HEK293 (cell line): ENCODE measurements at regions not wholly inside any gene's neighbourhood (a gene's known extent, or its start where the extent isn't known, plus 50 kb on each side); places are given as distances from the start of the nearest gene placed in this dataset.

Source experiments
- CTCF ChIA-PET: fragments of 350-600 bp; formaldehyde crosslinking; extraction: SDS; loops from one replicate; lab custom pipeline; 2021; ENCODE audit warnings: antibody characterized with exemption; lab: Yijun Ruan, JAX
- POLR2A ChIA-PET: fragments of 300-600 bp; formaldehyde crosslinking; extraction: SDS; loops from one replicate; lab custom pipeline; 2020; ENCODE audit warnings: antibody characterized with exemption, inconsistent platforms; lab: Yijun Ruan, JAX
- H3K27ac ChIP-seq: fragments of 200-500 bp; sonication (Bioruptor generic); 2 replicates; pipeline ENCODE4 v1.5.1; 2014; ENCODE audit warnings: low read depth, low read length, control low read depth, inconsistent platforms; ENCODE audit errors: extremely low read depth
- H3K36me3 ChIP-seq, 2 experiments: fragments of 200-500 bp in 1 of 2; sonication (Bioruptor generic) in 1 of 2; 1 replicate in 1 of 2; 2 replicates in 1 of 2; pipeline ENCODE4 v1.5.1; 2014 to 2017; ENCODE audit warnings: inconsistent platforms in 2 of 2, low read length in 2 of 2; ENCODE audit not compliant: control insufficient read depth in 2 of 2, insufficient read depth in 1 of 2
- H3K4me1 ChIP-seq: fragments of 200-500 bp; sonication (Bioruptor generic); 2 replicates; pipeline ENCODE4 v1.5.1; 2014; ENCODE audit warnings: mild to moderate bottlenecking, low read length, inconsistent platforms; ENCODE audit not compliant: control insufficient read depth, insufficient read depth
- H3K4me3 ChIP-seq: 2 replicates; pipeline ENCODE4 v1.5.1; 2011; ENCODE audit warnings: low read depth, mild to moderate bottlenecking, control low read depth, low read length, moderate library complexity
- H3K9me3 ChIP-seq: fragments of 200-500 bp; sonication (Bioruptor generic); 2 replicates; pipeline ENCODE4 v1.5.1; 2014; ENCODE audit warnings: low read depth, low read length, inconsistent platforms; ENCODE audit not compliant: control insufficient read depth, insufficient read depth
- PRDM1 ChIP-seq: fragments of 450-650 bp; formaldehyde crosslinking; IDR thresholded peaks from 2 replicates; pipeline ENCODE4; 2016; ENCODE audit warnings: missing biosample characterization, missing genetic modification characterization
- SP3 ChIP-seq: fragments of 450-650 bp; formaldehyde crosslinking; IDR thresholded peaks from 2 replicates; pipeline ENCODE4 v1.5.1; 2016; ENCODE audit warnings: missing biosample characterization, missing genetic modification characterization
- ZNF132 ChIP-seq: fragments of 450-650 bp; formaldehyde crosslinking; IDR thresholded peaks from 2 replicates; pipeline ENCODE4 v1.5.1; 2017; ENCODE audit warnings: missing biosample characterization, missing genetic modification characterization, borderline replicate concordance
- ZNF214 ChIP-seq: fragments of 450-650 bp; formaldehyde crosslinking; IDR thresholded peaks from 2 replicates; pipeline ENCODE4 v1.5.1; 2017; ENCODE audit warnings: missing biosample characterization, mild to moderate bottlenecking, missing genetic modification characterization, borderline replicate concordance
- ZNF341 ChIP-seq: fragments of 450-650 bp; formaldehyde crosslinking; IDR thresholded peaks from 2 replicates; pipeline ENCODE4; 2016; ENCODE audit warnings: low read depth, missing biosample characterization, missing genetic modification characterization
- ZNF600 ChIP-seq: fragments of 450-650 bp; formaldehyde crosslinking; IDR thresholded peaks from 2 replicates; pipeline ENCODE4 v1.5.1; 2016; ENCODE audit warnings: missing biosample characterization, missing genetic modification characterization
- ZNF626 ChIP-seq: fragments of 450-650 bp; sonication (Bioruptor Pico); formaldehyde crosslinking; IDR thresholded peaks from 2 replicates; pipeline ENCODE4 v1.5.1; 2018; ENCODE audit warnings: missing biosample characterization, missing genetic modification characterization, inconsistent platforms
- ZNF658 ChIP-seq: fragments of 450-650 bp; formaldehyde crosslinking; IDR thresholded peaks from 2 replicates; pipeline ENCODE4; 2016; ENCODE audit warnings: missing biosample characterization, missing genetic modification characterization
- ZNF664 ChIP-seq: fragments of 450-650 bp; formaldehyde crosslinking; IDR thresholded peaks from 2 replicates; pipeline ENCODE4 v1.5.1; 2016; ENCODE audit warnings: missing biosample characterization, missing genetic modification characterization
- ZNF707 ChIP-seq: fragments of 450-650 bp; formaldehyde crosslinking; IDR thresholded peaks from 2 replicates; pipeline ENCODE4 v1.5.1; 2016; ENCODE audit warnings: missing biosample characterization, missing genetic modification characterization
- TF ChIP-seq, protein P1 (sequence below): fragments of 450-650 bp; formaldehyde crosslinking; IDR thresholded peaks from 2 replicates; pipeline ENCODE4 v1.5.1; 2016; ENCODE audit warnings: missing biosample characterization, missing genetic modification characterization
- TF ChIP-seq, protein P2 (sequence below): fragments of 450-650 bp; formaldehyde crosslinking; IDR thresholded peaks from 2 replicates; pipeline ENCODE4 v1.5.1; 2016; ENCODE audit warnings: missing biosample characterization, missing genetic modification characterization, low read depth
- TF ChIP-seq, protein P3 (sequence below): fragments of 450-650 bp; formaldehyde crosslinking; IDR thresholded peaks from 2 replicates; pipeline ENCODE4 v1.5.1; 2016; ENCODE audit warnings: missing biosample characterization, missing genetic modification characterization
- TF ChIP-seq, protein P4 (sequence below): fragments of 450-650 bp; formaldehyde crosslinking; IDR thresholded peaks from 2 replicates; pipeline ENCODE4 v1.5.1; 2016; ENCODE audit warnings: missing biosample characterization, missing genetic modification characterization
- TF ChIP-seq, protein P5 (sequence below): fragments of 450-650 bp; formaldehyde crosslinking; IDR thresholded peaks from 2 replicates; pipeline ENCODE4 v1.5.1; 2017; ENCODE audit warnings: missing biosample characterization, missing genetic modification characterization

DNA sequence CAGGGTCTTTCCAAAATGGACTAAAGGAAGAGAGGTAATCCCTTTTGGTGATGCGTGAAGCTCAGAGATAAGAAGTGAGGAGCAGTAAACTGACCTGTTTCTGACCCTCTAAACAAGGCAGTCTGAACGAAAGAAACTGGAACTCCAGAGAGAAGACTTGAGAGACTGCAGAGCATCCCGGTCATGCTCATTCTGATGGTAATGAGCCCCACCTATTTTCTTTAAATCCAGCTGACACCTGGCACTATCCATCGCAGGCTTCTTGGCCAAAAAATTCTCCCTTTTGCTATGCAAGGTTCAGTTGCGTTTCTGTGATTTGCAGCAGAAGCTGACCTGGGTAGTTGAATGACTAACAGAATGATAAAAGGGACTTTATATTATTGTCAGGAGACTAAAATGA lies 105.9 kb upstream of the KCNK2 start:
- Histone ChIP-seq H3K4me1 (no peaks in the 10 kb centered on the region), H3K27ac (no peak overlapping the region), H3K9me3 (no peaks in the 10 kb centered on the region), H3K4me3 (no peak overlapping the region), H3K36me3 (no peaks in the 10 kb centered on the region)
- POLR2A ChIA-PET = no interaction called here
- CTCF ChIA-PET = interaction anchor here (0.7 kb wide), 1 partner anchor 414 kb away, joined by 4 read pairs; no protein-coding TSS in a partner anchor
- TF ChIP-seq, protein P1, sequence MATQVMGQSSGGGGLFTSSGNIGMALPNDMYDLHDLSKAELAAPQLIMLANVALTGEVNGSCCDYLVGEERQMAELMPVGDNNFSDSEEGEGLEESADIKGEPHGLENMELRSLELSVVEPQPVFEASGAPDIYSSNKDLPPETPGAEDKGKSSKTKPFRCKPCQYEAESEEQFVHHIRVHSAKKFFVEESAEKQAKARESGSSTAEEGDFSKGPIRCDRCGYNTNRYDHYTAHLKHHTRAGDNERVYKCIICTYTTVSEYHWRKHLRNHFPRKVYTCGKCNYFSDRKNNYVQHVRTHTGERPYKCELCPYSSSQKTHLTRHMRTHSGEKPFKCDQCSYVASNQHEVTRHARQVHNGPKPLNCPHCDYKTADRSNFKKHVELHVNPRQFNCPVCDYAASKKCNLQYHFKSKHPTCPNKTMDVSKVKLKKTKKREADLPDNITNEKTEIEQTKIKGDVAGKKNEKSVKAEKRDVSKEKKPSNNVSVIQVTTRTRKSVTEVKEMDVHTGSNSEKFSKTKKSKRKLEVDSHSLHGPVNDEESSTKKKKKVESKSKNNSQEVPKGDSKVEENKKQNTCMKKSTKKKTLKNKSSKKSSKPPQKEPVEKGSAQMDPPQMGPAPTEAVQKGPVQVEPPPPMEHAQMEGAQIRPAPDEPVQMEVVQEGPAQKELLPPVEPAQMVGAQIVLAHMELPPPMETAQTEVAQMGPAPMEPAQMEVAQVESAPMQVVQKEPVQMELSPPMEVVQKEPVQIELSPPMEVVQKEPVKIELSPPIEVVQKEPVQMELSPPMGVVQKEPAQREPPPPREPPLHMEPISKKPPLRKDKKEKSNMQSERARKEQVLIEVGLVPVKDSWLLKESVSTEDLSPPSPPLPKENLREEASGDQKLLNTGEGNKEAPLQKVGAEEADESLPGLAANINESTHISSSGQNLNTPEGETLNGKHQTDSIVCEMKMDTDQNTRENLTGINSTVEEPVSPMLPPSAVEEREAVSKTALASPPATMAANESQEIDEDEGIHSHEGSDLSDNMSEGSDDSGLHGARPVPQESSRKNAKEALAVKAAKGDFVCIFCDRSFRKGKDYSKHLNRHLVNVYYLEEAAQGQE (tag by site-specific recombination) = no peak
- TF ChIP-seq PRDM1 (tag by site-specific recombination) = no peak
- no peak for TF ChIP-seq ZNF341 (tag by site-specific recombination)
- no peak for TF ChIP-seq SP3 (tag by site-specific recombination)
- TF ChIP-seq ZNF664 = no peak
- no peak for TF ChIP-seq ZNF707 (tag by site-specific recombination)
- TF ChIP-seq, protein P2, sequence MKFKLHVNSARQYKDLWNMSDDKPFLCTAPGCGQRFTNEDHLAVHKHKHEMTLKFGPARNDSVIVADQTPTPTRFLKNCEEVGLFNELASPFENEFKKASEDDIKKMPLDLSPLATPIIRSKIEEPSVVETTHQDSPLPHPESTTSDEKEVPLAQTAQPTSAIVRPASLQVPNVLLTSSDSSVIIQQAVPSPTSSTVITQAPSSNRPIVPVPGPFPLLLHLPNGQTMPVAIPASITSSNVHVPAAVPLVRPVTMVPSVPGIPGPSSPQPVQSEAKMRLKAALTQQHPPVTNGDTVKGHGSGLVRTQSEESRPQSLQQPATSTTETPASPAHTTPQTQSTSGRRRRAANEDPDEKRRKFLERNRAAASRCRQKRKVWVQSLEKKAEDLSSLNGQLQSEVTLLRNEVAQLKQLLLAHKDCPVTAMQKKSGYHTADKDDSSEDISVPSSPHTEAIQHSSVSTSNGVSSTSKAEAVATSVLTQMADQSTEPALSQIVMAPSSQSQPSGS (tag by site-specific recombination) = no peak
- TF ChIP-seq ZNF658 (tag by site-specific recombination) = no peak
- TF ChIP-seq ZNF132 (tag by site-specific recombination) = no peak
- TF ChIP-seq, protein P3, sequence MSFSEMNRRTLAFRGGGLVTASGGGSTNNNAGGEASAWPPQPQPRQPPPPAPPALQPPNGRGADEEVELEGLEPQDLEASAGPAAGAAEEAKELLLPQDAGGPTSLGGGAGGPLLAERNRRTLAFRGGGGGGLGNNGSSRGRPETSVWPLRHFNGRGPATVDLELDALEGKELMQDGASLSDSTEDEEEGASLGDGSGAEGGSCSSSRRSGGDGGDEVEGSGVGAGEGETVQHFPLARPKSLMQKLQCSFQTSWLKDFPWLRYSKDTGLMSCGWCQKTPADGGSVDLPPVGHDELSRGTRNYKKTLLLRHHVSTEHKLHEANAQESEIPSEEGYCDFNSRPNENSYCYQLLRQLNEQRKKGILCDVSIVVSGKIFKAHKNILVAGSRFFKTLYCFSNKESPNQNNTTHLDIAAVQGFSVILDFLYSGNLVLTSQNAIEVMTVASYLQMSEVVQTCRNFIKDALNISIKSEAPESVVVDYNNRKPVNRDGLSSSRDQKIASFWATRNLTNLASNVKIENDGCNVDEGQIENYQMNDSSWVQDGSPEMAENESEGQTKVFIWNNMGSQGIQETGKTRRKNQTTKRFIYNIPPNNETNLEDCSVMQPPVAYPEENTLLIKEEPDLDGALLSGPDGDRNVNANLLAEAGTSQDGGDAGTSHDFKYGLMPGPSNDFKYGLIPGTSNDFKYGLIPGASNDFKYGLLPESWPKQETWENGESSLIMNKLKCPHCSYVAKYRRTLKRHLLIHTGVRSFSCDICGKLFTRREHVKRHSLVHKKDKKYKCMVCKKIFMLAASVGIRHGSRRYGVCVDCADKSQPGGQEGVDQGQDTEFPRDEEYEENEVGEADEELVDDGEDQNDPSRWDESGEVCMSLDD = no peak
- no peak for TF ChIP-seq ZNF626
- TF ChIP-seq, protein P4, sequence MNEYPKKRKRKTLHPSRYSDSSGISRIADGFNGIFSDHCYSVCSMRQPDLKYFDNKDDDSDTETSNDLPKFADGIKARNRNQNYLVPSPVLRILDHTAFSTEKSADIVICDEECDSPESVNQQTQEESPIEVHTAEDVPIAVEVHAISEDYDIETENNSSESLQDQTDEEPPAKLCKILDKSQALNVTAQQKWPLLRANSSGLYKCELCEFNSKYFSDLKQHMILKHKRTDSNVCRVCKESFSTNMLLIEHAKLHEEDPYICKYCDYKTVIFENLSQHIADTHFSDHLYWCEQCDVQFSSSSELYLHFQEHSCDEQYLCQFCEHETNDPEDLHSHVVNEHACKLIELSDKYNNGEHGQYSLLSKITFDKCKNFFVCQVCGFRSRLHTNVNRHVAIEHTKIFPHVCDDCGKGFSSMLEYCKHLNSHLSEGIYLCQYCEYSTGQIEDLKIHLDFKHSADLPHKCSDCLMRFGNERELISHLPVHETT = no peak
- TF ChIP-seq ZNF600 (tag by site-specific recombination) = no peak
- TF ChIP-seq ZNF214 (tag by site-specific recombination) = no peak
- TF ChIP-seq, protein P5, sequence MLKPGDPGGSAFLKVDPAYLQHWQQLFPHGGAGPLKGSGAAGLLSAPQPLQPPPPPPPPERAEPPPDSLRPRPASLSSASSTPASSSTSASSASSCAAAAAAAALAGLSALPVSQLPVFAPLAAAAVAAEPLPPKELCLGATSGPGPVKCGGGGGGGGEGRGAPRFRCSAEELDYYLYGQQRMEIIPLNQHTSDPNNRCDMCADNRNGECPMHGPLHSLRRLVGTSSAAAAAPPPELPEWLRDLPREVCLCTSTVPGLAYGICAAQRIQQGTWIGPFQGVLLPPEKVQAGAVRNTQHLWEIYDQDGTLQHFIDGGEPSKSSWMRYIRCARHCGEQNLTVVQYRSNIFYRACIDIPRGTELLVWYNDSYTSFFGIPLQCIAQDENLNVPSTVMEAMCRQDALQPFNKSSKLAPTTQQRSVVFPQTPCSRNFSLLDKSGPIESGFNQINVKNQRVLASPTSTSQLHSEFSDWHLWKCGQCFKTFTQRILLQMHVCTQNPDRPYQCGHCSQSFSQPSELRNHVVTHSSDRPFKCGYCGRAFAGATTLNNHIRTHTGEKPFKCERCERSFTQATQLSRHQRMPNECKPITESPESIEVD (tag by site-specific recombination) = no peak
